RWPE1 (cell line): ENCODE measurements at regions not wholly inside any gene's neighbourhood (a gene's known extent, or its start where the extent isn't known, plus 50 kb on each side); places are given as distances from the start of the nearest gene placed in this dataset.
"Not testable (repeated sequence)": the region's sequence is repeated elsewhere in the genome, so short reads cannot be mapped to it uniquely, and the experiment has no call there.

ENCODE experiments used
- CTCF ChIA-PET: fragments of 350-600 bp; sonication (Branson Sonifier 250); formaldehyde crosslinking; extraction: SDS; loops from one replicate; lab custom pipeline; 2021; lab: Yijun Ruan, JAX
- POLR2A ChIA-PET: fragments of 400-600 bp; formaldehyde crosslinking; extraction: SDS; loops from one replicate; lab custom pipeline; 2020; ENCODE audit warnings: antibody characterized with exemption; ENCODE audit not compliant: low non-redundant PET; lab: Yijun Ruan, JAX
- DNase-seq: peaks from one replicate; pipeline ENCODE4 v3.0.0; 2012; ENCODE audit warnings: low spot score
- H3K27ac ChIP-seq: fragments of 450-650 bp; 2 replicates; pipeline ENCODE4 v1.5.1; 2017
- TF ChIP-seq, protein P1 (sequence below): fragments of 450-650 bp; conservative IDR thresholded peaks from 2 replicates; pipeline ENCODE4 v1.5.1; 2017; ENCODE audit warnings: low read depth, mild to moderate bottlenecking

DNA sequence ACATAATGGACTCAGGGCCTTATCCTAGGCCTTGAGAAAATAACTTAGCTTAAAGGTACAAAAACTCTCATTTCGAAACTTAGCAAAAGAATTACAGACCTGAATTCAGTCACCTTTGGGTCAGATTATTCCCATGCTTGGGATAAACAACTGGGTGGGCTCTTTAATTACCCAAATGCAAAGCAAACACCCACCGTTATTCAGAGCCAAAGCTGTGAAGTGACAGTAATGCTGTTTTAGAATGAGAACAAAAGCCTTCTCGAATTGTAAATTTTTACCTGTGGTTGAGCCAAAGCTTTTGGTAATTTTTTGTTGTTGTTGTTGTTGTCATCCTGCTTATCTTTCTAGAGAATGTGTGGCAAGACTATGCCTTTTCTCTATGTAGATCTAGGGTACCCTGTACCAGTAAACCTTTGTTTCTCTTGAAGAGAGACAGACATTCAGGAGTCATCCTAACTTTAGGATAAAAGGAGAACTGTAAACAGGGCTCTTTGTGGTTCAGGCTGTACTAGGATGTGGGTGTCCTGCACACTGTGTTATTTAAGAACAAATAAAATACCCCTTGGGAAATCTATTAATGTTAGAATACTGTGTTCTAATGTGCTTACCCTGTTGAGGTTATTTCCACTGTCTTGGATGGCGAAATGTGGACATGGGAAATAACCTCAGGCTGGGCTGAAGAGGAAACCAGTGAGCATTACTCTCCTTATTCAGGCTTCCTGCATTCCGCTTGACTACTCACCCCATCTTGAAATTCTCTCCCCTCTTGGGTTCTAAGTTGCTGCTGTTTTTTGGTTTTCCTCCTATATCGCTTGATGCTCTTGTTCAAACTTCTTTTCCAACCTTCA lies 480.7 kb downstream of the CD83 start:
- no peak for DNase-seq
- TF ChIP-seq, protein P1, sequence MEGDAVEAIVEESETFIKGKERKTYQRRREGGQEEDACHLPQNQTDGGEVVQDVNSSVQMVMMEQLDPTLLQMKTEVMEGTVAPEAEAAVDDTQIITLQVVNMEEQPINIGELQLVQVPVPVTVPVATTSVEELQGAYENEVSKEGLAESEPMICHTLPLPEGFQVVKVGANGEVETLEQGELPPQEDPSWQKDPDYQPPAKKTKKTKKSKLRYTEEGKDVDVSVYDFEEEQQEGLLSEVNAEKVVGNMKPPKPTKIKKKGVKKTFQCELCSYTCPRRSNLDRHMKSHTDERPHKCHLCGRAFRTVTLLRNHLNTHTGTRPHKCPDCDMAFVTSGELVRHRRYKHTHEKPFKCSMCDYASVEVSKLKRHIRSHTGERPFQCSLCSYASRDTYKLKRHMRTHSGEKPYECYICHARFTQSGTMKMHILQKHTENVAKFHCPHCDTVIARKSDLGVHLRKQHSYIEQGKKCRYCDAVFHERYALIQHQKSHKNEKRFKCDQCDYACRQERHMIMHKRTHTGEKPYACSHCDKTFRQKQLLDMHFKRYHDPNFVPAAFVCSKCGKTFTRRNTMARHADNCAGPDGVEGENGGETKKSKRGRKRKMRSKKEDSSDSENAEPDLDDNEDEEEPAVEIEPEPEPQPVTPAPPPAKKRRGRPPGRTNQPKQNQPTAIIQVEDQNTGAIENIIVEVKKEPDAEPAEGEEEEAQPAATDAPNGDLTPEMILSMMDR, result no peak
- ChIA-PET CTCF (no interaction called here), POLR2A (no interaction called here)
- H3K27ac ChIP-seq, result no peak overlapping the region

DNA sequence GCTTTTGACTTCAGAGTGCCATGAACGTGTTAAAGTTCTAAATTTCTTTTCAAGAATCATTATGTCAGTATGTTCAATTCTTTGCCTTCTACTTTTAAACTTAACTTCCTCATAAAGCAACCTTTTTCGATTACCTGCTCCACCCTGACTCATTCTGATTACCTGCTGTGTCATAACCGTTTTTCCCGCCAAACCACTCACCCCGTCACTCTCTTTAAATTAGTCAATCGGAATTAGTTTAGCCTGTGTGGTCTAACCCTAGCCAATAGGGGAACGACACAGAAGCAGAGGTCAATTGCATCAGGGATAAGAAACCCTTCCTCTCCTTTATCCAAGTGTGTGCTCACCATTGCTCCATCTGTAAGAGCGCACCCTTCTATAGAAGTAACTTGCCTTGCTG lies 482.7 kb downstream of the CD83 start:
- H3K27ac ChIP-seq, DNase-seq, POLR2A ChIA-PET, CTCF ChIA-PET: not testable (repeated sequence)

DNA sequence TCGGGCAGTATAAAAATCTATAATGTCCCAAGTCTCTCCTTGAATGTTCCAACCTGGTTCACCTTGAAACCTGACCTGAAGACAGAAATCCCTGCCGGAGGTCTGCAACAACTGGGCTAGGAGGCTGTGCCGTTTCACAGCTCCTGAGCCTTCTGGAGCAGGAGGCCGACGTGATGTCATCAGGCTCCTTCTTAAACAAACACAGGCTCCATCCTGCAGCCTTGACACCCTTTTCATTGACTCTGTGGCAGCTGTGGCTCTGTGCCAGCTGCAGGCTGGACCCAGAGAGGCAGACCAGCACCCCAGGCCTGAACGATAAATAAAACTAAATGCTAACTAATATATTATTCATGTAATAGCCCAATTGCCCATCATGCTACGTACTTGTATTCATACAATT lies 483.9 kb downstream of the CD83 start:
- ChIA-PET CTCF (no interaction called here), POLR2A (no interaction called here)
- DNase-seq, result no peak
- TF ChIP-seq, protein P1, result no peak
- H3K27ac ChIP-seq, result no peak overlapping the region

GRCh38 chr6:14606353-14606752 lies 488.8 kb downstream of the CD83 start:
- TF ChIP-seq, protein P1, result no peak
- no peak for DNase-seq
- ChIA-PET CTCF (no interaction called here), POLR2A (no interaction called here)
- no peak overlapping the region for H3K27ac ChIP-seq

DNA sequence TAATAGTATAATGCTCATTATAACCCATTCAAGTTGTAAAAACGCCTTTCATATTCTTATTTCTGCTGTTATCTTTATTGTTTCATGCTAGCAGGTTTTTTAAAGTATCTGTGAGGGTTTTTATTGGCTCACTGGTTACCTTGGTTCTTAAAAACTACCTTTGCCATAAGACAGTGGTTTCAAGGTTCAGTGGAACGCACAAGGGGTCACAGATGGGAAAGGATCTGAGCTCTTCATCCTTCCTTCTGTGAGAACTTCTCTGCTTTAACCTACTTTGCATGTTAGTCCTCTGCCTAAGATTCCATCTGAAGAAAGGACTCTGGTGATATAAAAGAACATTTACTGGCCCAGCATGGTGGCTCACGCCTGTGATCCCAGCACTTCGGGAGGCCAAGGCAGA lies 492.6 kb downstream of the CD83 start:
- ChIA-PET CTCF (interaction anchor here (0.6 kb wide), 1 partner anchor 19 kb away, joined by 3 read pairs; no protein-coding TSS in a partner anchor), POLR2A (no interaction called here)
- H3K27ac ChIP-seq, result no peak overlapping the region
- TF ChIP-seq, protein P1, result no peak
- no peak for DNase-seq

DNA sequence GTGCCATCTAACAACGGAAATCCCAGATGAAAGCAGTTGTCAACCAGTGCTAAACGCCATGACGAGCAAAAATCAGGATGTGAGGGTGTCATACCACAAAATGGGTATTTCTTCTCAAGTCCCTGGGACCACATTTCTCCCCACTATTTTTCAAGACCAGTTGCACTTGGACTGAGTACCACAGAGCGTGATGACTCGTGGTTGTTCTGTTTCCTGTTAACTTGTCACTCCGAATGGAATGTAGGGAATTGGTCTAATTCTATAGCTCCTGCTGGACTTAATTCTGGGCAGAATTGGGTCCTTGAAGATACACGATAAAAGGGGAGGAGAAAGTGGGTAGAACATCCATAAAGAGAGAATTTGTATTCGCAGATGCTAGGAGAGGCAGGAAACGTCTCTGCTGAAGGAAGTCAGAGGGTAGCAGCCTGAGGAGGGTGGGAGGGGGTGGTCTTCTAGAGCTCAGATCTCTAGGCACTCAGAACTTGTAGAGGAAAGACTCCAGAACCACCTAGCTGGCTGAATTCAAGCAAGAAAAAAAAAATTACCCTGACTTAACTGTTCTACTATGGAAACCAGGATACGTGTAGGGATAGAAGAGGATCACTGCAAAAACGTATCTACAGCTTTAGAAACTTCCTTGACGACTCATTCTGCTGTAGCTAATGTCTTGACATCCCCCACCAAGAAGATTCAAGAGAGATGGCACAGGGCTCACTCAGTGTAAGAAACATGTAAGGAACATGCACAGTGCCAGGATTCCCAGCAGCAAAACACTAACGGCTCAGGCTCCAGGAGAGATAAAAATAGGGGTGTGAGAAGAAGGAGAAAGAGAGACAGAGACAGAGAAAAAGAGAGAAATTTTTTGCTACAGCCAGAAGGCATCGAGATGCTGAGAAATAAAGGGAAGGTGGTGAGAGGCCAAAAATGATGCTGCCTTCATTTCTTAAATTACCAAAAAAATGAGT lies 494.7 kb downstream of the CD83 start:
- CTCF ChIA-PET, result interaction anchor here (0.6 kb wide), 1 partner anchor 650 kb away, joined by 3 read pairs; no protein-coding TSS in a partner anchor
- TF ChIP-seq, protein P1, result no peak
- peak; percentile 8 for DNase-seq
- POLR2A ChIA-PET, result no interaction called here
- H3K27ac ChIP-seq, result no peak overlapping the region
